ENCODE measurements at regions not wholly inside any gene's neighbourhood (a gene's known extent, or its start where the extent isn't known, plus 50 kb on each side); places are given as distances from the start of the nearest gene placed in this dataset.

DNA sequence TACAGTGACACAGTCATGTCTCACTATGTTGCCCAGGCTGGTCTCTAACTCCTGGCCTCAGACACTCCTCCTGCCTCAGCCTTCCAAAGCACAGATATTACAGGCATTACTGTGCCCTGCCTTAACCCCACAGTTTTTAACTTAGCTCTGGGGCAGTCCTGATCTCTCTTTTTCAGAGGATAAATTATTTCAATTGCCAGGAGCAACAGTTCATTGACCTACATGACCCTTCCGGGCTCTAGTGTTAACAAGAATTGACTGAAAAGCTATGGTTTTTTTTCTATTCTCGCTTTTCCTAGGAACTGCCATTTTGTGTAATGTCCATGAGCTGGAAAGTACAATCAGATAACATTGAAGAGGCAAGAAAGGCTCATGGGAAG is 92.8 kb downstream of the HNRNPLL start:
- no peak for DNase-seq

DNA sequence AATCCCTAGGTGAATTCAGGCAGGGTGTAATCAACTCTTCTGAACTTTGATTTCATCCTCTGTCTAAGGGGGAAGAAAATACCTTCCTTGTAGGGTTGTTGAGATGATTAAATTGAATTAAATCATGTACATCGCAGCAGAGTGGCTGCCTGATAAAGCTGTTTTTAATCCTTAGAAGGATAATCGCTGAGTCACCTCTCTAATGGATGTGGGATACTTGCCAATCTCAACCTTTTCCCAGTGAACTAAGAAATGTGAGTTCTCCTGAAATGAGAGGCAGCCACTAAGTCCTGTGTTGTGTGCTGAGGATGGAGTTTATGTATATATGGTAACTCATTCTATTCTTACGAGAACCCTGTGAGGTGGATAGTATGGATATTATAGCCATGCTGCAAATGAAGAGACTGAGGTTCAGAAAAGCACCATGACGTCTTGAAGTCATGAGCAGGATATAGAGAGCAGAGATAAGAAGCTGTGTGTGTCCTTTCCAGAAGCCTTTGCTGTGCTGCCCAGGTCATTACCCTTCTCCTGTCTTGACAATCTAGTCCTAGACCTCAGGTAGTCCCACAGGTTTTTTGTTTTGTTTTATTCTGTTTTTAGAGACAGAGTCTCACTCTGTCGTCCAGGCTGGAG is 93.3 kb downstream of the HNRNPLL start:
- no peak for DNase-seq

GRCh38 chr2:38508311-38509039 is 94.3 kb downstream of the HNRNPLL start:
- DNase-seq = peak; percentile 47

DNA sequence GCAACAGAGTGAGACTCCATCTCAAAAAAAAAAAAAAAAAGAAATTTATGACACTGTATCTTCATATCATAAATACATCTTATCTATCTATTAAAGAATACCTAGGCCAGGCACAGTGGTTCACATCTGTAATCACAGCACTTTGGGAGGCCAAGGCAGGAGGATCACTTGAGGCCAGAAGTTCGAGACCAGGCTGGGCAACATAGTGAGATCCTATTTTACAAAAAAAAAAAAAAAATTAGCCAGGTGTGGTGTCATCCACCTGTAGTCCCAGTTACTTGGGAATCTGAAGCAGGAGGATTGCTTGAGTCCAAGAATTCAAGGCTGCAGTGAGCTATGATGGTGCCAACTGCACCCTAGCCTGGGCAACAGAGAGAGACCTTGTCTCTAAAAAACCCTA is 95.0 kb downstream of the HNRNPLL start:
- DNase-seq = no peak

GRCh38 chr2:38505779-38506178 is 96.9 kb downstream of the HNRNPLL start:
- no peak for DNase-seq

DNA sequence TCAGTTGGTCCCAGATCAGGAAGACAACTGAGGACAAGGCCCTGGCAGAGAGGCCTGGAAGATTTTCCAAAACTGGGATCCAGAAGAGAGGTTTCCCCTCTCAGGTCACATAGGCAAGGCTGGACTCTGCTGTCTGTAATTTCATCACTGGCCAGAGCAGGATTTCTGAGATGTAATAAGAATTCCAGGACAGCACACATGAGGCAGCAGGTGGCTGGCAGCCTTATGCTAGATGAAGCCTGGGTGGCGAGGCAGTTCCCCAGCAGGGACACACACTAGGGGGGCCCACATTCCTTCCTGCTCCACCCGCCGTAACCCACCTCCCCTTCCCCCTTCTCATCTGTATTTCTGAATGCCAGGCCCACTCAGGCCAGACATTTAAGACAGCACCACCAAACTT is 98.6 kb downstream of the HNRNPLL start:
- DNase-seq = no peak

GRCh38 chr2:38502107-38502506 is 100.6 kb downstream of the HNRNPLL start:
- no peak for DNase-seq

DNA sequence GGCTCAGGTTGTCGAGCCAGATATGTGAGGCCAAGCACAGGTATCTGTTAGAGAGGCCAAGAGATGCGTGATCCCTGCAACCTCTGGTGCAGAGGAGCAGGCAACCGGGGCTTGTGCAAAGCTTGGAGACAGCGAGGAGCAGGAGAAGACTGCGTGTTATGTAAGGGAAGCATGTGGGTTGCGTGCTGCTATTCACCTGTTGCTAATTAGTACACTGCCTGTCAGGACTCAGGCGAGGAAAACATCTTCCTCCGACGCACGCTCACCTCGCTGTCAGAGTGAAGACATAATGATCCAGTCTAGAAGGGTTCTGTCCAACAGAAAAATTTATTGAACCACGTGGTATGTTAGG is 102.5 kb downstream of the HNRNPLL start:
- no peak for DNase-seq

DNA sequence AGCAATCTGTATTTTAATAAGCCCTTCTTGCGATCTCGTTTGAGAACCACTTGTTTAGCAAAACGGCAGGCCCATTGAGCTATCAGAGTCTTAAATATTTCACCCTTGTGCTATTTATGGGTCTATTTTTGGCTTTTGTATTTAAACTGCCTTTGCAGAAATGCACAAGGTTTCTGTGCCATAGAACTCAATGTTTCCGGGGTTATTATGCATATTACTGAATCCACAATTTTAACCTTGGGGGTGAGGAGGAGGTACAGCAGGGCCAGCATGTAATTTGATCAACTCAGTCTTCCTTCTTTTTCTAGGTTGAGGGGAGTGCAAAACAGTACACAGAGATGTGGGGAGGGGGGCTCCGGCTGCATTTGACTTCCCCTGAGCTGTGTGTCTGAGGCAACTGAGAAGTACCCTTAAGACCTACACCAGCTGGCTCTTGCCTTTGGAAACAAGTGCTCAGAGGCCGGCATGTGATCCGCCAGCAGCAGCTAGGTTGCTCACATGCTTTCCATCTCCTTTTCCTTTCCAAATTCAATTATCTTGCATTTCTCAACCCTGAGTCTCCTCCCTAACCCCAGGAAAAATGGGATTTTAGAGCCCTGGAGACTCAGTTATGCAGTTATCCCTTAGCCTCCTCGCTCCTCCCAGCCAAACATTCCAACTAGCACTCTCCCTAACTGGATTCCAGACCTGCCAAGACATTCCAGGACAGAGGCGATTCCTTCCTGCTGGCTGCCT is 103.0 kb downstream of the HNRNPLL start:
- no peak for DNase-seq

DNA sequence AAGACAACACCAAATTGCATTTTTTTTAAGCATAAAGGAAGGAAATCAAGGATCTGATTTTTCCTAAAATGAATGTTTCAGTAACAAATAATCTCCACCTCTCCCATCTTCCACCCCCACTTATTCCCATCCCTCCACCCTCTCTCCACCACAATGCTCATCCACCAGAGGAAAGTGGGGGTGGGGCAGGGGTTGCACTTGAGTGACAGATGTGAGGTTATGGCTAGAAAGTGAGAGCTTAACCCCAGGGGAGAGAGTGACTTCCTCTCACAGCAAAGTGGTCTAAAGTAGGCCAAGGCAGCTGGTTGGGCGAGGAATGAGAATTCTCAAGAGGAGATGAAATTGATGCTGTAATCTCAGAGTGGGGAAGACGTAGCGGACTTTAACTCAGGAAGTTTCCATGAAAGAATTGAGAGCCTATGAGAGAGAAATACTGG is 104.7 kb downstream of the HNRNPLL start:
- DNase-seq = no peak

- no peak for DNase-seq
These were observed 105.1 kb downstream of the HNRNPLL start for GRCh38 chr2:38497670-38498037.

DNA sequence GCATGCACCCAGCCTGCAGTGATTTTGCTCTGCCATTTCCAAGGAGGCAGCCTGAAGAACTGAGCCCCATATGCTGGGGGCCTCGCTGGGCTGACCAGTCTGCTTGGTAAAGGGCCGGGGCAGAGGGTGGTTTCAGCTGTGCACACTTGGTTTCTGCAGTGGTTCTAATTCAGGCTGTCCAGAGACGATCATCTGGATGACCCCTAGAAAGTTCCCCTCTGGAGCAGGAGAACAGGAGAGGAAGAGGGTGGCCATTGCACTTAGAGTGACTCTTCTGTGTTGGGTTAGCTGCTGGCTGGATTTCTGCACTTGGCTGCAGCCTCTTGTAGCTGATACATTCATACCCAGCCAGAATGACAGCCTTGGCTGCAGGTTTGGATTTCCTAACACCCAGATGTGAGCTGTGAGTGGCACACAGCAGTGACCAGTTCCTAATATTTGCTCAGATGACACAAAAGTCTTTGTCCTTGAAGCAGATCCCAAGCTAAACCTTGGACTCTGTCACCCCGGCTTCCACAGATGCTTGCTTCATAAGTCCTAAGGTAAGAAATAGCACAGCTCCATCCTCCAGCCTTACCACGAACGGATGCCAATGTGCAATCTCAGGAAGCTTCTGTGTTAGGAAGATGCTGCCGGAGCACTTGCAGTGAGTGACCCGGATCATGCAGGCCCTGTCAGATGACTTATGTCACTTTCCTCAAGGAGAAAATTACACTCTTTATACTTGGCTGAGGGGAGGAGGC is 105.6 kb downstream of the HNRNPLL start:
- DNase-seq = no peak

GRCh38 chr2:38495880-38496279 is 106.8 kb downstream of the HNRNPLL start:
- DNase-seq = no peak

GRCh38 chr2:38494394-38494793 is 108.3 kb downstream of the HNRNPLL start:
- no peak for DNase-seq

- DNase-seq = no peak
These were observed 110.6 kb downstream of the HNRNPLL start for GRCh38 chr2:38492042-38492615.

- DNase-seq = no peak
These were observed 111.3 kb downstream of the HNRNPLL start for GRCh38 chr2:38491436-38491835.

DNA sequence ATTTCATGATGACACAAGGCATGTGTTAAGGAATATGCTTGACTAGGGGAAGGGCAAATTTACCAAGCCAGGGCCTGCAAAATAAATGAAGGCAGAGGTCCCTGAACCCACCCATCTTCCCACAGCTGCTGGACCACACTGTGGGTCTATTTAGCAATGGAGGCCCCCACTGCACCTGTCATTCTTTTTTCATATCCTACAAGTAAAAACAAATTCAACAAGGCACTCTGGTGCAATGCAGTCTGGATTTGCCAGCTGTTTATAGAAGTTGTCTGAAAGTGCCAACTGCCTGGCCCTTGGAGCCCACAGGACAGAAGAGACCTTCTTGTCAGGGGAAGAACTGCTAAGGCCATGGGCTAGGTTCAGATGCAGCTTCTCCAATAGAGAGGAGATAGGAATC is 112.8 kb upstream of the ATL2 start:
- no peak for DNase-seq

DNA sequence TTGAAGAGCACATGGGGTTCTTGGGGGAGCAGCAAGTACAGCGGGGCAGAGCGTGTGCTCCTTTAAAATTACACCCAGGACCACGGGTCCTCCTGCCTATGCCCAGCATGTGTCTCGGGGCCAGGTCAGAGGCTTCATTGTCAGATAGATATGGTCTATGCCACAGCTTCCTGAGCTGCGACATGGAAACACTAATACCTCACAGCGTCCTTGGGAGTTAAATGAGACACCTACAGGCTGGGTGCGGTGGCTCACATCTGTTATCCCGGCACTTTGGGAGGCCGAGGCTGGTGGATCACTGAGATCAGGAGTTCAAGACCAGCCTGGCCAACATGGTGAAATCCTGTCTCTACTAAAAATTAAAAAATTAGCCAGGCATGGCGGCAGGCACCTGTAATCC is 110.8 kb upstream of the ATL2 start:
- no peak for DNase-seq

DNA sequence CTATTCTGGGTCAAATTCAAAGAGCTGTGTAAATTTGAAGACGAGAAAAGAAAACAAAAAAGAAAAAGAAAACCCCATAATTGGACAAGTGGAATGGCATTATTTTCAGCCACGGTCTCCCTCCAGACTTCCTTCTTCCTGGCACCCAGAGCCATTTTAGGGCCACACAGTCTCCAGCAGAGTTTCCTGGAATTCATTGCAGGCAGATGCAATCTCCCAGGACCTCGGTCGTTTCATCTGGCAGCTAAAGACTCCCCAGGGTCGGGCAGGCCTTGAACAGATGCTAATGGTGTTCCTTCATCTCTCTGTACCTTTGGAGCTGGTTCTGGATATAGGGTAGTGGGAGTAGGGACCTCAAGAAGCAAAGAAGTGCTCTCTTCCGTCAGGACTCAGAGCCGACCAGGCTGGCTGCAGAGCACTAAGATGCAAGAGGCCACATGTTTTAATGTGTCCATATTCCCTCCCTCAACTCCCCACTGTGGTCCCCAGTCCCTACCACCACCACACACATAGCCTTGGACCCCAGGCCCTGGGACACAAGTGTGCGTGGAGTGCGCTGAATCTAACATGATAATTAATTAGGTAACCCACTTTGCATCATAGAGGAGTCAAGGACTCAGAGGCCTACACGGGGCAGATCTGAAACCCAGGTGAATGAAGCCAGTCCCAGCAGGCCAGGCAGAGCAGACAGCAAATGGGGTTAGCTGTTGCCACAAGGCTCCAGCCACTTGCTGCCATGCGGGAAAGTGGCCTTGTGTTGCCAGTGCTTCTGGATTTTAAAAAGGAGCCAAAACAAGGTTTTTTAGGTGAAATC is 109.3 kb upstream of the ATL2 start:
- DNase-seq = no peak

DNA sequence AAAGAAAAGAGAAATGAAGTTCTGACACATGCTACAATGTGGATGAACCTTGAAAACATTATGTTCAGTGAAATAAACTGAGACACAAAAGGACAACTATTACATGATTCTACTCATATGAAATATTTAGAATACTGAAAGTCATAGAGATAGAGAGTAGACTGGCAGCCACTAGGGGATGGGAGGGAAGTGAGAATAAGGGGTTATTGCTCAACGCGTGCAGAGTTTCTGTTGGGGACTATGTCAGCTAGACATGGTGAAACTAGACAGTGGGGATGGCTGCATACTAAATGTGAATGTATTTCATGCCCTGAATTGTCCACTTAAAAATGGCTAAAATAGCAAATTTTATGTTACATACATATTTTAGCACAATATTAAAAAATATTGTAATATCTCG is 108.7 kb upstream of the ATL2 start:
- no peak for DNase-seq

DNA sequence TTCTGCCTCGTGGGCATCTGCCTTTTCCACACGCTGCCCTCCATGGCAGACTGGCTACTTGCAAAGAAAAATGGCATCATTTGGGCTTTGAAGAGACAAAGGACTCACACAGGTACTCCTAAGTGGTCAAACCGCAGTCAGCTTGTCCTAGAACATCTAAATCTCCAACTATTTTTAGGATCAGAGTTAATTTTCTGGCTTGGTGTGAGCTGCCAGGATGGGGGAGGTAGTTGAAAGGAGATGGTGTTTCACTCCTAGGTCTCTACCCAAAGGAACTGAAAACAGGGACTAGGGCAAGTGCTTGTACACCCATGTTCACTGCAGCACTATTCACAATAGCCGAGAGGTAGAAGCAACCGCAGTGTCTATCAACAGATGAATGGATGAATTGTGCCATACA is 107.9 kb upstream of the ATL2 start:
- DNase-seq = no peak

DNA sequence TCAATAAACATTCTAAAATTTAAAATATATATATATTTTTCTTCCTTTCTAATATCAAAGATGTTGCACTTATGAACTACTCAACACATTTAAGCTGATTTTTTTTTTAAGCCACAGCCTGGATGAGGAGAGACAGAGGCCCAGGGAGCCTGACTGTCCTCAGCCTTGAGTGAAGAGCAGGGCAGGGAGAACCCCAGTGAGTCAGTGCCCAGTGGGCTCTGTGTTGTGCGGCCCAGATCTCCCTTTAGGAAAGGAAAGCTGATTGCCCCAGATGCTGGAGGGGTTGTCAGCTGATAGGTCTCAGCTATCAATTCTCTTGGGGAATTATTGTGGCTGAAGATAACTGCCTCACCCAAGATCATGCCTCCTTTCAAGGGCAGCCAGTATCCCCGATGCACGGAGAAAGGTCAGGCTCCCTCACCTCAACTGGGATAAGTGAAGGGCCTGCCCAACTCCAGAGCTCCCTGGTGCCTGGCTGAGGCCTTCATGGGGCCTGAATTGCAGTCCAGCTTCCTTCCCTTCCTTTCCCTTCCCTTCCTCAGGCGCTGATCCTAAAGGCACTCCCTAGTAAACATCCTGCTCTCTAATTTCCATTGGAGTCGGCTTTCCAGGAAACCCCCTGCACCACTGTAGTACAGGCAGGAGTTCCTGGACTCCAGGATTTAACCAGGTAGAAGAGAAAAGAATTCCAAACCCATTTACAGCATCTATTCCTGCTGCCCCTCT is 106.9 kb upstream of the ATL2 start:
- no peak for DNase-seq

Measured in SHP77 treated with DMSO at 0.1 percent for 48 hours (cell line).